Tongue (tissue), 1 donor: ENCODE measurements at regions not wholly inside any gene's neighbourhood (a gene's known extent, or its start where the extent isn't known, plus 50 kb on each side); places are given as distances from the start of the nearest gene placed in this dataset.

Experiments
- DNase-seq: peaks from one replicate; pipeline ENCODE4 v3.0.0-alpha.2; 2015

DNA sequence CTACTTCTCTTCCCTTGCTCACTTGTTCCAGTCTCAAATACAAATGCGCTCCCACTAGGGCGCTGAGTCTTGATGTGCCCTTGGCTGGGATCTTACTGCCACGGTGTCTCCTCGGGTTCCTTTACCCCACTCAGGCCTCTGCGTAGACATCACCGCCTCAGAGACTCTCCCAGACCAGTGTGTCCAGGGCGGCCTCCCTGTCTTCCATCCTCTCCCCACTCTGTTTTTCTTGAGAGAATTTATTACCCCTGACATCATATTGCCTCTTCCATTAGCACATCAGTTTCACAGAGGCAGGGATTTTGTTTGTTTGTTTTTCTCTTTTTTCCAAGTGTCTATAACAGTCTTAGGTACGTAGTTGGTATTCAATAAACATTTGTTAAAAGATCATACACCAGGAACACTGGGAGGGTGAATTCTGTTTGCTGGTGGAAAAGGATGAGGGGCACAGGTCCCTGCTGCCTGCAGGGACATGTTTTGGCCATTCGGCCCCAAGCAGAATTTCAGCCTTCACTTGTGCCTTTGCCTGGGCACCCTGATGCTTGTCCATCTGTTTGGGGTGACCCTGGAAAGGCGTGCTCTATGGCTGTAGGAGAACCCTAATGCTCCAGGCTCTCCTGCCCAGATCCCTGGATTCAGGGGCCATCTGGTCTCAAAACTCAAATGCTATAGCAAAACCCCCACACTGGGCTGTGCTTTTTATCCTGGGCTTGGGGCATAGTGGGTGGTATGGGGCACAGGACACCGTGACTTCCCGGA, 55.0 kb downstream of the RPL37A start:
- no peak for DNase-seq

GRCh38 chr2:216554286-216554685, 55.6 kb downstream of the RPL37A start:
- DNase-seq = no peak

DNA sequence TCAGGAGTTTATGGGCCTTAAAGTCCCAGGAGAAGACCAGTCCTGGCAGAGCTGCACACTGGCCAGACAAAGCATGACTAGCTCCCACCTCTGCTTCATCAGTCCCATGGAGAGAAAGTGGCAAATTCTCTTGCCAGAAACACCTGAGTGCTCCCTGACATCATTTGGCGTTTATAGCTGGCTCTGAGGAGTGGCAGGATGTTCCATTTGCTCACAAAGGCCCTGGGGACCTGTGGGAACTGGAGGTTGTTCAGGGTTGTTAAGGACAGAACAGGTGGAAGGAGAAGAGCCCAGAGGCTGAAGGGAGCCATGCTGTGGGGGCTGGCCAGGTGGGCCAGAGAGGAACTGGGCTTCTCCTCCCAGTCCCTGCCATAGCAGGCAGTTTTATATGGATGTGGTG, 56.1 kb downstream of the RPL37A start:
- DNase-seq = no peak

DNA sequence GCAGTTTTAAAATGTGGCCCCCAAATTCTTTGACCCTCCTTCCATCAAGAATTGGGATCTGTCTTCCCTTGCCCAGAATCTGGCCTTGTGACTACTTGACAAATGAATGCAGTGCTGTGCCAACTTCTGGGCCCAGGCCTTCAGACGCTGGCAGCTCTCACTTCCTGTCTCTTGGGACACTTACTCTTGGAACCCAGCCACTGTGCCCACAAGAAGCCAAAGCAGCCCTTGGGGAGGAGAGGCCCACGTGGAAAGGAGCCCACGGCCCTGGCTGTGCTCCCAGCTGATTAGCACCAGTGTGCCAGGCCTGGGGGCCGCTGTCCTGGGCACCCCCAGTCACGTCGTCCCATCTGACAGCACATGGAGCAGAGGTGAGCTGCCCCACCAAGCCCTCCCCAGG, 56.6 kb downstream of the RPL37A start:
- DNase-seq = no peak

GRCh38 chr2:216556202-216556601, 57.6 kb downstream of the RPL37A start:
- DNase-seq = no peak

DNA sequence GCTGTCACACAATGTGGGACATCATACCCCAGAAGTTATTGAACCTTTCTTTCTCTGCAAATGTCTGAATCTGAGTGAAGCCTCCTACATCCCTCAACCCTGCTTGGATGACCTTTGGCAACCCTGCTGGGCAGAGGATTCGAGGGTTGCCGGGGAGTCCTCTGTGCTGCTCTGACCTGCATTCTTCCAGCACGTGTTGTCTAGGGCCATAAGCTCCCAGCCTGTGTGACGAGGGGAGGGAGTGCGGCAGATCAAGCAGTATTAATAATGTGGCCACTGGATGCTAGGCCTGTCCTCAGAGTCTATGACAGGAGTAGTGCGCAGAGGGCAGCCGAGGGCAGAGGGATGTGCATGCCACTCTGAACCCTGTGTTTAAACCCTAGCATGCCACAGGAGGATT, 58.8 kb downstream of the RPL37A start:
- no peak for DNase-seq

- no peak for DNase-seq
These were observed 59.2 kb downstream of the RPL37A start for GRCh38 chr2:216557820-216558219.

- DNase-seq = no peak
These were observed 61.0 kb downstream of the RPL37A start for GRCh38 chr2:216559625-216560156.

DNA sequence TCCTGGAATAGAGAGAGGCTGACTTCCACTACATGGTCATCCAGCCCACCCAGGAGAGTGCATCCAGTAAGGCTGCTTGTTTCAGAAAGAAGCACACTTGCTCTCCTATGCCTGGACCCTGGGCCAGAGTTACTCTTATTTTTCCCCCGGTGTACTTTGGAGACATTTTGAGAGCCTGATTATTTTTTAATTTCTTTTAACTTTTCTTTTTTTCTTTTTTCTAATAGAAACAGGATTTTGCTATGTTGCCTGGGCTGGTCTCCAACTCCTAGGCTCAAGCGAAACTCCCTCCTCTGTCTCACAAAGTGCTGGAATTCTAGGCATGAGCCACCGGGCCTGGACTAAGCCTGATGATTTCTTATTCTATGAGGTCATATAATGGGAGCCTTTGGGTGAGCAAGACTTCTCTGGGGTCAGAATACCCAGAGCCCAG, 62.2 kb downstream of the RPL37A start:
- peak; percentile 62 for DNase-seq

DNA sequence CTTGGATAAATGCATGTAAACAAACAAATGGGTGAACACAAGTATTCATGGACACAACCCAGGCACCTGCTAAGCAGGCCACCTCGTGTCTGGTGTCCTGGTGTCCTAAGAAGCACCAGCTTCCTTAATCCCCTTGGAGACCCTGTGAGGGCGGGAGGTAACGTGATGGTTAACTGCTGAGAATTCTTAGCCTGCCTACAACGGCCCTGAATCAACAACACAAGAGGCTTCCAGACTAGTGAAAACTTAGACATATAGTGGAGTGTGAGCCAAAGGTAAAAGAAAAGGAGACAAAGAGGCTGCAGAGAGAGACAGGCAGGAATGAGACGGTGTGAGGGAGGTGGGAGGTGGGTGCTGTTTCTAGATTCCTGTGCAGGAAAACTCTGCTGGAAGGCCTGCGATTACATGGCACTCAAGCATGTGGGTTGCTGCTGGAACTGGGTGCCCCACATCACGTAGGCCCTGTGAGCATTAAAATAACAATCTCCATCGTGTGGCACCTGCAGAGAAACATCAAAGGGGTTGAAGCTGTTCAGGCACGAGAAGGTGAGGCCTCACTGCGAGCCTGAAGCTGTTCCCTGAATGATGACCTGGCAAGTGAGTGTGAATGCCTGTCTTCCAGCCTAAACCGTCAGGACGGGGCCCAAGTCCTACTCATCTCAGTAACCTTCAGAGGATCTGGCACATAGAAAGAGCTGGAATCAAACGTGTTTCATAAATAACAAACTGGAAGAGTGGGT, 64.2 kb downstream of the RPL37A start:
- DNase-seq = peak; percentile 45

DNA sequence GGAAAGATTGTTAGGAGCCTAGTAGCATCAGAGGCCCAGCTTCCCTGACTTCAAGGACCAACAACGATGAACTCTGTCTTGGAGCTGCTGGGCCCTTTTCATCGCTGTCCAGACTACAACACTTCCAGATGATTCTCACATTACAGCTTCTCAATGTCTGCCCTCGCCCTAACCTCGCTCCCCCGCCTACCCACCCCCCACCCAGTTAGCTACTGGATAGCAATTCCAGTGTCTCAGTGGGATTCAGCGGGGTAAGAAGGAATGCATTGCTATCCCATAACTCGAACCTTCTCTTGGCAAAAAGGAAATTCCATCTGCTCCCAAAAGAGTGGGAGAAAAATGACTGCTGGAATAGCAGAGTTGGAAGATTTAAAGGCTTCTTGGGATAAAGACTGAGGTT, 65.0 kb downstream of the RPL37A start:
- no peak for DNase-seq

DNA sequence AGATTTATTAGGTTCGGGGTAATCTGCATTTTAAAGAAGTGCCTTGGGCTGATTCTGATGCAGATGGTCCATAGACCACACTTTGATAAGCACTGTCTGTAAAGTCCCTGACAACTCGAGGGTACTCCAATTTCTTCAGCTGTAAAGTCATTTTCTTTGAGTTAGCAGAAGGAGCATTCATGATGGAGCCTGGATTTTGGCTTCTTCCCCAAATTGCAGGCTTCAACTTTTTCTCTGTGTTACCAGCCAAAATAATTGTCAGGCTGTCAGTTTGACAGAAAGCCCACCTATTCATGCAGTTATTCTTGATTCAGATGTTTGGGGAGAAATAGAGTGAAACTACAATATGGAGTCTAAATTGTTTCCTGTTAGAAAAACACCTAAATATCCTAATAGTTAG, 66.0 kb downstream of the RPL37A start:
- DNase-seq = no peak

DNA sequence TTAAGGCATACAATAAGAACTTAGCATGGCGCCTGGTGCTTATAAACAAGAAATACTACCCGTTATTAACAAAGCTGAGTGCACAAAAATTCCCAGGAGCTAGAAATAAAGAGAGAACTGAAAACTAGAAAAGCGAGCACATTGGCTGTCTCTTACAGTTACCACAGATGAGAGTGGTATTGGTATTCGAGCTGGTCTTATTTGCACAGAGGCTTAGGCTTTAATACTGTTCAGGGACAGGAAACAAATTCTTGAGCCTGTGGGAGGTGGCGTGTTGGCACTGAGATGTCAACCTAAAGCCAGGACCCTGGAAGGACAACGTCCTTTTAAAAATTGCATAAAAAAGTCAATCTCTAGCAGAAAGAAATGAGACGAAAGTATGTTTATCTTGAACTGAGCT, 67.3 kb upstream of the IGFBP2 start:
- no peak for DNase-seq

DNA sequence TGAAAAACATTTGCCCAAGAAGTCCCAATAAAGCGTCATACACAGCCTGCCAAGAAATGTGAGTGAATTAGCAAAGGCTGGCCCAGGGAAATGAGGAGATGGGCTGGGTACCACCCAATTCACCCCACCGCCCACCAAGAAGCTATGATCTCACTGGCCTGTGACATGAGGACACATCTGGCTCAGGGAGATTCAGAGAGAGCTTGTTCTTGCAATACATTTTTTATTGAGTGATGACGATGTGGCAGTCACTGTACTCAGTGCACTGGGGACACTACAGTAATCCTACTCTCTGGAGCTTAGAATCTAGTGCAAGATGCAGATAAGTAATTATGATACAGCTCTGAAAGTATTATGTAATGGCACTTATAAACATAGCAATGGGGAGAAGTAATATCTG, 64.6 kb upstream of the IGFBP2 start:
- DNase-seq = peak; percentile 43

DNA sequence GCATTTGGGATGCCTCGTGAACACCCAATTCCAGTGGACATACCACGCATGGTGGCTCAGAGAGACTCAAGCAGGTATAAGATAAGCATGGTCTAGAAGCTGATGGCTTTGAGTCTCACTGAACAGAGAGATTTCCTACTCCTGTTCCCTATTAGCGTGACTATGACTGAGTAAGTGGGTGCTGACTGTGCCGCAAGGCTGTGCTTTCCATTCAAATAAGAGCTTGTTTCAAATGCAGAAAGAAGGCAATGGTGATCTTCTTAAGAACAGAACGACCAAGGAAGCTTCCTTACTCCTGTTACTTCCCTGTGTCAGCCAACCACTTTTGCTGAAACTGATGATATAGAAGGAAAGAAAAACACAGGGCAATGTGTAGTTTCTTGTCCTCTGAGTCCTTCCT, 63.5 kb upstream of the IGFBP2 start:
- no peak for DNase-seq

DNA sequence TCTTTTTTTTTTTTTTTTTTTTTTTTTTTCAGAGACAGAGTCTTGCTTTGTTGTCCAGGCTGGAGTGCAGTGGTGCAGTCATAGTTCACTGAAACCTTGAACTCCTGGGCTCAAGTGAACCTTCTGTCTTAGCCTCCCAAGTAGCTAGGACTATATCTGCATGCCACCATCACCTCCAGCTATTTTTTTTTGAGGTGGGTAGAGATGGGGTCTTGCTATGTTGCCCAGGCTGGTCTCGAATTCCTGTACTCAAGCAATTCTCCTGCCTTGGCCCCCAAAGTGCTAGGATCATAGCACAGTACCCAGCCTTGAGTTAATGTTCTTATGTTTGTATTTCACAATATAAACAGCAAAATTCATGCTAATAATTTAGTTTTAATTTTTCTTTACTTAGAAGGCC, 62.9 kb upstream of the IGFBP2 start:
- no peak for DNase-seq

DNA sequence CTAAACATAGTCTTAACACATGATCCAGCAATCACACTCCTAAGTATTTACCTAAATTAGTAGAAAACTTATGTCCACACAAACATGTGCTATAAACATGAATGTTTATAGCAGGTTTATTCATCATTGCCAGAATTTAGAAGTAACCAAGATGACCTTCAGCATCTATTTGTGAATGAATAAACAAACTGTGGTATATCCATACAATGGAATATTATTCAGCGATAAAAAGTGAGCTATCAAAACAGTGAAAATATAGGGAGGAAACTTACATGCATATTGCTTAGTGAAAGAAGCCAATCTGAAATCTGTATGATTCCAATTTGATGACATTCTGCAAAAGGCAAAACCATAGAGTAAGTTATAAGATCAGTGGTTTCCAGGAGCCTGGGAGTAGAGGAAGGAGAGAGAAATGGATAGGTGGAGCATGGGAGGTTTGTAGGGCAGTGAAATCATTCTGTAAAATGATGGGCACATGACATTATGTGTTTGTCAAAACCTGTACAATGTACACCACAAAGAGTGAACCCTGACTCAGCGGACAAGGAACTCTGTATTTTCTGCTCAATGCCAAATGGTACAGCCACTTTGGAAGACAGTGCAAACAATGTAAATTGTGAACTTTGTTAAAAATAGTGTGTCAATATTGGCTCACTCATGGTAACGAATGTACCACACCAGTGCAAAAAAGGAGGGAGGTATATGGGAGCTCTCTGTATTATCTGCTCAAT, 61.9 kb upstream of the IGFBP2 start:
- DNase-seq = no peak

DNA sequence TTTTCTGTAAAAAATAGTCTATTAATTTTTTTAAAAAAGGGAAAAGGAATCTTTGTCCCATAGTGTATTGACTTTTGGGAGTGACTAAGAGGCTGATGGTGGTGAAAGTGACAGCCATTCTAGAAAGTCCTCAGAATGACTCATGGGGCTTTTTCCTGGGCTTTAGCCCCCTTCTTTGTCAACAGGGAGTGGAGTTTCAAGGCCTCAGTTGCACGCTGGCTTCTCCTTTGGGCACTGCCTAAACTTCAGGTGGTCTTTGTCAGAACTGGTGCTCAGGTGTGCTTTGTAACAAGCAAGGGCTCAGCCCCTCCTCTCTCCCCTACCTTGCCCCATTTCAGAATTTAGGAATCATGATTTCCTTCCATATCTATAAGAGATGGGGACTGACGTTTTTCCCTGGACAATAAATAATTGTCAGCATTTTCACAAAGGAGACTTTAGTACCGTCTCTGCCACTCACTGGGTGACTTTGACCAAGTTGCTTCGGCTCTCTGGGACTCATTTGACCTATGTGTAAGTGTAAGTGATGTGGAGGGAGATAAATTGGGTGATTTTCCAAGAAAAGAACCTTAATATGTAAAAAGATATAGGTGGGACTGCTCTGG, 61.2 kb upstream of the IGFBP2 start:
- no peak for DNase-seq

GRCh38 chr2:216572582-216573578, 60.3 kb upstream of the IGFBP2 start:
- DNase-seq = peak; percentile 44

DNA sequence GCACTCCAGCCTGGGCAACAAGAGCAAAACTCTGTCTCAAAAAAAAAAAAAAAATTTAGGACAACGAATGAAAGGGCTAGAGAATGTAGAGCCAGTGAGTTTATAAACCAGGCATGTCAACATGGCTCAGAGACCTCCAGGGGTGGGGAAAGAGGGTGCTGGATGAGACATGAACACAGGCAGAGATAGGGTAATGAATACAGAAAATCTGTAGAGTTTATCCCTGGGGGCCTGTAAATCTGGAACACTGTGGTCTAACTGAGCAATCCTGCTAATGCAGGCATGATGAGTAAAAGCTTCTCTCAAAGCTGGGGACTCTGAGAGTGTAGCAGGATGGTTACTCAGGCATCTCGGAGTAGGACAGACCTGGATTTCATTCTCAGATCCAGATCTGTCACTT, 59.2 kb upstream of the IGFBP2 start:
- no peak for DNase-seq

DNA sequence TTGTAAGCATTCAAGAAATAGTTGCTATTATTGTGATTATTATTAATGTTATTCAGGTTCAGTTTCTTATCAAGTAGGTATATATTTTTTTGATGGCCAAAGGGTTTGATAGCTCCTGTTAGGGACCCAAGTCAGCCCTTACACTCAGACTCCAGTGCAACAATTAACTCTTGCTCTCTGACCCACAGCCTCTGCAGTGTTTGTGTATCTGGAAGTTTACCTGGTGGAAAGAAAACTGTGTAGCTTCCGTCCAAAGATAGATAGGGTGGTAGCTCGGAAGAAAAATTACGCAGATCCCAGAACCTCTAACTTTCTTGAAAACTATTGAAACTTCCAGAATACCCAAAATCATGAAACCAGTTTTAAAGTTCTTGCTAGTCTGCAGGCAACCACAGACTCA, 58.6 kb upstream of the IGFBP2 start:
- DNase-seq = no peak
